Body of pancreas (tissue), 4 donors: ENCODE measurements at regions not wholly inside any gene's neighbourhood (a gene's known extent, or its start where the extent isn't known, plus 50 kb on each side); places are given as distances from the start of the nearest gene placed in this dataset.

Experiments used
- ATAC-seq: fragments of 150-250 bp; one replicate; pipeline ENCODE4 v1.9.1; 2016
- DNase-seq, 4 donors: peaks; one replicate each; pipeline ENCODE4 v3.0.0-alpha.2; 2019
- H3K27ac ChIP-seq, 4 donors: fragments of 200-600 bp; sonication (generic); 1 replicate in 3 of 4; 2 replicates in 1 of 4; pipeline versions ENCODE4 v1.5.1 to v1.6.1; 2016 to 2019; ENCODE audit warnings: mild to moderate bottlenecking in 1 of 4, mixed read lengths in 1 of 4, moderate library complexity in 1 of 4
- H3K27me3 ChIP-seq, 2 donors: fragments of 200-600 bp; sonication (generic); one replicate each; pipeline ENCODE4 v1.6.0; 2016; ENCODE audit warnings: mild to moderate bottlenecking in 1 of 2
- H3K36me3 ChIP-seq, 2 donors: fragments of 200-600 bp; sonication (generic); replicated peaks in 1 of 2; 2 replicates each; pipeline ENCODE4 v1.5.1; 2016; ENCODE audit warnings: low read depth in 2 of 2; ENCODE audit not compliant: insufficient read depth in 1 of 2
- H3K4me1 ChIP-seq: fragments of 200-600 bp; sonication (generic); one replicate; pipeline ENCODE4 v1.6.0; 2016
- H3K4me3 ChIP-seq, 2 donors: fragments of 200-600 bp; sonication (generic); 1 replicate in 1 of 2; 2 replicates in 1 of 2; pipeline ENCODE4 v1.5.1; 2016 to 2019
- H3K9me3 ChIP-seq, 3 donors: fragments of 200-600 bp; sonication (generic); 1 replicate in 2 of 3; 2 replicates in 1 of 3; pipeline ENCODE4 v1.5.1; 2016
- CTCF ChIP-seq, 7 experiments: fragments of 450-650 bp in 4 of 7; fragments of 200-600 bp in 3 of 7; sonication (generic) in 3 of 7; IDR thresholded peaks; one replicate each; pipeline ENCODE4 v1.5.1; 2016 to 2019; ENCODE audit warnings: antibody characterized with exemption in 7 of 7
- POLR2A ChIP-seq, 3 donors: fragments of 450-650 bp; IDR thresholded peaks; one replicate each; pipeline ENCODE4 v1.6.1; 2016; ENCODE audit warnings: antibody characterized with exemption in 3 of 3, mild to moderate bottlenecking in 2 of 3
- WGBS, 2 donors: methylation state at CpG; one replicate each; pipeline ENCODE4 v1.1.5; 2017; 5-methylcytosine and 5-hydroxymethylcytosine counted together
- intact Hi-C: fragments of 100-400 bp; cut with DNase I; formaldehyde crosslinking; loops from one replicate; pipeline ENCODE4 v1.15.1; 2023

GRCh38 chr6:56837322-56837894 is 117.5 kb upstream of the BEND6 start:
- H3K9me3 ChIP-seq = no peaks in the 10 kb centered on the region
- no peak for ATAC-seq
- H3K27me3 ChIP-seq = no peaks in the 10 kb centered on the region
- H3K36me3 ChIP-seq = no peaks in the 10 kb centered on the region
- intact Hi-C loops = no loop called here
- TF ChIP-seq CTCF (IDR thresholded peaks at IDR 0.05) = no peak
- no peak for TF ChIP-seq POLR2A (IDR thresholded peaks at IDR 0.05)
- no peak overlapping the region for H3K27ac ChIP-seq
- no peak overlapping the region for H3K4me3 ChIP-seq
- WGBS, 2 donors = 62 to 73% methylated on average over 6 of the region's 6 CpGs
- H3K4me1 ChIP-seq = no peaks in the 10 kb centered on the region
- DNase-seq = no peak

- intact Hi-C loops = no loop called here
Measured at GRCh38 chr6:56835612-56836011, 119.3 kb upstream of the BEND6 start.

GRCh38 chr6:56833873-56834272 is 121.0 kb upstream of the BEND6 start:
- Histone ChIP-seq H3K4me1 (no peaks in the 10 kb centered on the region), H3K4me3 (no peak overlapping the region), H3K9me3 (no peaks in the 10 kb centered on the region), H3K27ac (no peak overlapping the region), H3K36me3 (no peaks in the 10 kb centered on the region), H3K27me3 (no peaks in the 10 kb centered on the region)
- ATAC-seq = no peak
- TF ChIP-seq CTCF (IDR thresholded peaks at IDR 0.05) (no peak), POLR2A (IDR thresholded peaks at IDR 0.05) (no peak)
- WGBS, 2 donors = 88 to 96% methylated on average over 1 of the region's 1 CpG
- intact Hi-C loops = no loop called here
- no peak for DNase-seq

More at GRCh38 chr6:56835612-56836011, 119.3 kb upstream of the BEND6 start:
- no peaks in the 10 kb centered on the region for H3K9me3 ChIP-seq
- H3K4me3 ChIP-seq = no peak overlapping the region
- H3K27ac ChIP-seq = no peak overlapping the region
- TF ChIP-seq CTCF (IDR thresholded peaks at IDR 0.05) (no peak), POLR2A (IDR thresholded peaks at IDR 0.05) (no peak)
- WGBS, 2 donors = 60 to 69% methylated on average over 3 of the region's 3 CpGs
- no peaks in the 10 kb centered on the region for H3K36me3 ChIP-seq
- H3K27me3 ChIP-seq = no peaks in the 10 kb centered on the region
- ATAC-seq (no peak), DNase-seq (no peak)
- no peaks in the 10 kb centered on the region for H3K4me1 ChIP-seq

GRCh38 chr6:56833127-56833791 is 121.6 kb upstream of the BEND6 start:
- no peak for DNase-seq
- no peak overlapping the region for H3K4me3 ChIP-seq

More at GRCh38 chr6:56833127-56833791, 121.6 kb upstream of the BEND6 start:
- Histone ChIP-seq H3K27me3 (no peaks in the 10 kb centered on the region), H3K9me3 (no peaks in the 10 kb centered on the region), H3K4me1 (no peaks in the 10 kb centered on the region), H3K27ac (no peak overlapping the region), H3K36me3 (no peaks in the 10 kb centered on the region)
- no peak for TF ChIP-seq CTCF (IDR thresholded peaks at IDR 0.05)
- TF ChIP-seq POLR2A (IDR thresholded peaks at IDR 0.05) = no peak
- WGBS, 2 donors = 73% methylated on average over 3 of the region's 3 CpGs
- ATAC-seq = no peak
- intact Hi-C loops = no loop called here
